SK-N-SH treated with all-trans-retinoic acid at 6 μM for 48 hours (cell line): ENCODE measurements at regions not wholly inside any gene's neighbourhood (a gene's known extent, or its start where the extent isn't known, plus 50 kb on each side); places are given as distances from the start of the nearest gene placed in this dataset.

Experiments
- ATAC-seq: fragments of 200-7000 bp; cut with Tn5 transposase; 3 replicates; pipeline ENCODE4 v1.9.1; 2020; ENCODE audit warnings: mild to moderate bottlenecking, moderate library complexity
- ARNTL ChIP-seq: fragments of 450-650 bp; formaldehyde crosslinking; IDR thresholded peaks from 2 replicates; pipeline ENCODE4 v1.5.0; 2020; ENCODE audit warnings: low read depth, mild to moderate bottlenecking, moderate library complexity, borderline replicate concordance
- BACH2 ChIP-seq: fragments of 250-450 bp; sonication (Bioruptor Pico); IDR thresholded peaks from 2 replicates; pipeline ENCODE4 v1.9.0; 2021; ENCODE audit warnings: mild to moderate bottlenecking, borderline replicate concordance
- CSDC2 ChIP-seq: fragments of 250-450 bp; sonication (Bioruptor Pico); IDR thresholded peaks from 2 replicates; pipeline ENCODE4 v1.5.0; 2020; ENCODE audit warnings: mild to moderate bottlenecking, moderate library complexity
- GLIS3 ChIP-seq: fragments of 250-450 bp; sonication (Bioruptor Pico); IDR thresholded peaks from 2 replicates; pipeline ENCODE4 v1.5.0; 2020; ENCODE audit warnings: mild to moderate bottlenecking, moderate library complexity
- ISL1 ChIP-seq: fragments of 250-450 bp; sonication (Bioruptor Pico); IDR thresholded peaks from 2 replicates; pipeline ENCODE4 v2.1.2; 2022; ENCODE audit warnings: mild to moderate bottlenecking, moderate library complexity
- OSR1 ChIP-seq: fragments of 250-450 bp; sonication (Bioruptor Pico); IDR thresholded peaks from 2 replicates; pipeline ENCODE4 v1.8.0; 2022; ENCODE audit warnings: moderate library complexity, mild to moderate bottlenecking, inconsistent platforms
- PATZ1 ChIP-seq: fragments of 250-450 bp; sonication (Bioruptor Pico); IDR thresholded peaks from 2 replicates; pipeline ENCODE4 v1.8.0; 2020; ENCODE audit warnings: mild to moderate bottlenecking, moderate library complexity, borderline replicate concordance
- POU6F1 ChIP-seq: fragments of 250-450 bp; sonication (Bioruptor Pico); IDR thresholded peaks from 2 replicates; pipeline ENCODE4 v1.8.0; 2021; ENCODE audit warnings: low read depth, mild to moderate bottlenecking, moderate library complexity, borderline replicate concordance
- PPARA ChIP-seq: fragments of 250-450 bp; sonication (Bioruptor Pico); IDR thresholded peaks from 2 replicates; pipeline ENCODE4 v1.5.0; 2020; ENCODE audit warnings: mild to moderate bottlenecking, borderline replicate concordance
- RARB ChIP-seq: fragments of 250-450 bp; sonication (Bioruptor Pico); IDR thresholded peaks from 2 replicates; pipeline ENCODE4 v1.8.0; 2021; ENCODE audit warnings: mild to moderate bottlenecking, moderate library complexity
- SNAI2 ChIP-seq: fragments of 250-450 bp; sonication (Bioruptor Pico); IDR thresholded peaks from 2 replicates; pipeline ENCODE4 v1.5.0; 2020; ENCODE audit warnings: mild to moderate bottlenecking, moderate library complexity
- TCF4 ChIP-seq: fragments of 250-450 bp; sonication (Bioruptor Pico); IDR thresholded peaks from 2 replicates; pipeline ENCODE4 v1.8.0; 2021; ENCODE audit warnings: mild to moderate bottlenecking, moderate library complexity, borderline replicate concordance
- TOX ChIP-seq: fragments of 250-450 bp; sonication (Bioruptor Pico); IDR thresholded peaks from 2 replicates; pipeline ENCODE4 v1.8.0; 2021; ENCODE audit warnings: mild to moderate bottlenecking, moderate library complexity, borderline replicate concordance
- ZC3H10 ChIP-seq: fragments of 250-450 bp; sonication (Bioruptor Pico); IDR thresholded peaks from 2 replicates; pipeline ENCODE4 v1.5.1; 2021; ENCODE audit warnings: mild to moderate bottlenecking, moderate library complexity
- ZFP3 ChIP-seq: fragments of 250-450 bp; sonication (Bioruptor Pico); IDR thresholded peaks from 2 replicates; pipeline ENCODE4 v1.5.0; 2020; ENCODE audit warnings: mild to moderate bottlenecking, moderate library complexity
- ZFP30 ChIP-seq: fragments of 450-650 bp; formaldehyde crosslinking; IDR thresholded peaks from 2 replicates; pipeline ENCODE4 v1.5.0; 2022; ENCODE audit warnings: mild to moderate bottlenecking, moderate library complexity
- ZNF565 ChIP-seq: fragments of 450-650 bp; formaldehyde crosslinking; conservative IDR thresholded peaks from 2 replicates; pipeline ENCODE4 v1.5.0; 2020; ENCODE audit warnings: low read depth, mild to moderate bottlenecking, moderate library complexity
- ZNF70 ChIP-seq: fragments of 450-650 bp; formaldehyde crosslinking; IDR thresholded peaks from 2 replicates; pipeline ENCODE4 v1.5.0; 2020; ENCODE audit warnings: mild to moderate bottlenecking, moderate library complexity
- ZNF8 ChIP-seq: fragments of 450-650 bp; formaldehyde crosslinking; IDR thresholded peaks from 2 replicates; pipeline ENCODE4 v1.5.0; 2020; ENCODE audit warnings: mild to moderate bottlenecking, moderate library complexity
- TF ChIP-seq, protein P1 (sequence below): fragments of 250-450 bp; sonication (Bioruptor Pico); IDR thresholded peaks from 2 replicates; pipeline ENCODE4 v1.5.1; 2020; ENCODE audit warnings: low read depth, mild to moderate bottlenecking, moderate library complexity
- TF ChIP-seq, protein P2 (sequence below): fragments of 250-450 bp; sonication (Bioruptor Pico); IDR thresholded peaks from 2 replicates; pipeline ENCODE4 v1.5.1; 2021; ENCODE audit warnings: mild to moderate bottlenecking, moderate library complexity
- TF ChIP-seq, protein P3 (sequence below): fragments of 250-450 bp; sonication (Bioruptor Pico); IDR thresholded peaks from 2 replicates; pipeline ENCODE4 v1.5.0; 2020; ENCODE audit warnings: mild to moderate bottlenecking, moderate library complexity

GRCh38 chr3:86427343-86427742 is 563.6 kb downstream of the VGLL3 start:
- TF ChIP-seq TOX (no peak), OSR1 (no peak), RARB (CRISPR knock-in tag) (no peak), GLIS3 (no peak), ZNF70 (CRISPR knock-in tag) (no peak), ARNTL (CRISPR knock-in tag) (no peak), POU6F1 (no peak), ZNF565 (CRISPR knock-in tag) (no peak)

DNA sequence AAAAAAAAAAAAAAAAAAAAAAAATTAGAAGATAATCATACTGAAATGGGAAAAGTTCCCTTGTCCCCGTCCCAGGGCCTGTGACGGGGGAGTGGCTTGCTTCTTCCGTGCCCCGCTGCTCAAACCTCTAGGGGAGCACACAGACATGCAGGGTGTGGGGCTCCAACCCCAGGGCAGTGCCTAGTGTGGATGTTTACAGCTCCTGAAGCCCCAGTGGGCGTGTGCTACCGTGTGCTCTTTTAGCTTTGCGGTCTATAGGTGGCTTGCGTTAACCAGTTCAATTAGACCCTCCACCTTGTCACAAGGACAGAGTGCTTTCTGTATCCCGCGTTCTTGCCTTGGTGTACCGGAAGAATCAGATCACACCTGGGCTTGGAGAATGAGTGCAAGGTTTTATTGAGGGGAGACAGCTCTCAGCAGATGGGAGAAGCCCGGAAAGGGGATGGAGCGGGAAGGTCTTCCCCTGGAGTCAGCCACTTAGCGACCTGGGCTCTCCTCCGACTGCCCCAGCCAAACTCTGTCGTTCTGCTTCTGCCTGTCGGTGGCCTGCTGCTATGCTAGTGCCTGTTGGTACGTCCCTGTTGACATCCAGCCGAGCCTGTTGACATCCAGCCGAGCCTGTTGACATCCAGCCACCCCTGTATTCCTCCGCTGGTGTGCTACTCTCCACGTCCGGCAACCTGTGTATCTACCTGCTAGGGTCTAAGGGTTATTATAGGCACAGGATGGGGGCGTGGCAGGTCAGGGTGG is 569.8 kb downstream of the VGLL3 start:
- ATAC-seq = no peak
- TF ChIP-seq ZFP30 (CRISPR knock-in tag) (no peak), ZFP3 (CRISPR knock-in tag) (no peak), ZNF70 (CRISPR knock-in tag) (no peak), PPARA (CRISPR knock-in tag) (no peak), ZNF8 (CRISPR knock-in tag) (no peak), GLIS3 (no peak), OSR1 (no peak), ISL1 (CRISPR knock-in tag) (no peak), POU6F1 (no peak), PATZ1 (CRISPR knock-in tag) (no peak), TOX (no peak), SNAI2 (no peak), RARB (CRISPR knock-in tag) (no peak)
- TF ChIP-seq, protein P1, sequence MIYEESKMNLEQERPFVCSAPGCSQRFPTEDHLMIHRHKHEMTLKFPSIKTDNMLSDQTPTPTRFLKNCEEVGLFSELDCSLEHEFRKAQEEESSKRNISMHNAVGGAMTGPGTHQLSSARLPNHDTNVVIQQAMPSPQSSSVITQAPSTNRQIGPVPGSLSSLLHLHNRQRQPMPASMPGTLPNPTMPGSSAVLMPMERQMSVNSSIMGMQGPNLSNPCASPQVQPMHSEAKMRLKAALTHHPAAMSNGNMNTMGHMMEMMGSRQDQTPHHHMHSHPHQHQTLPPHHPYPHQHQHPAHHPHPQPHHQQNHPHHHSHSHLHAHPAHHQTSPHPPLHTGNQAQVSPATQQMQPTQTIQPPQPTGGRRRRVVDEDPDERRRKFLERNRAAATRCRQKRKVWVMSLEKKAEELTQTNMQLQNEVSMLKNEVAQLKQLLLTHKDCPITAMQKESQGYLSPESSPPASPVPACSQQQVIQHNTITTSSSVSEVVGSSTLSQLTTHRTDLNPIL (CRISPR knock-in tag) = no peak

More at GRCh38 chr3:86427343-86427742, 563.6 kb downstream of the VGLL3 start:
- no peak for ATAC-seq

DNA sequence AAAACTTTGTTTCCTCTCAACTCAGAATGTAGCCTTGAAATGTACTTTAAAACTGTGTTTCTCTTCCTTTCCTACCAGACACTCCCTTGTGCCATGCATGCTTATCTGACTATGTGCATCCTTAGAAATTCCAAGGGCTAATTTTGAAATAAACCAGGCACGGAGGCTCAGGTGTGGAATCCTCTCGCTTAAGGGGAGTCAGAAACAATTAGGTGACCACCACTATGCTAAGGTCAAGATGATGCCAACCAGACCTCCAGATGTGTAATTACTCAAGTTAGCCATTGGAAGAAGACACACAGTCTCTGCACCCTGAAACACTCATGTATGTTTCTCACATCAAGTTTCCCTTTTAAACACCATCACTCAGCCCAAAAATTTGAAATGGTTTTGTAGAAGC is 572.1 kb downstream of the VGLL3 start:
- no peak for ATAC-seq
- no peak for TF ChIP-seq ZC3H10 (CRISPR knock-in tag)
- TF ChIP-seq PPARA (CRISPR knock-in tag) = no peak
- no peak for TF ChIP-seq POU6F1
- TF ChIP-seq GLIS3 = no peak
- no peak for TF ChIP-seq ZNF70 (CRISPR knock-in tag)
- TF ChIP-seq, protein P2, sequence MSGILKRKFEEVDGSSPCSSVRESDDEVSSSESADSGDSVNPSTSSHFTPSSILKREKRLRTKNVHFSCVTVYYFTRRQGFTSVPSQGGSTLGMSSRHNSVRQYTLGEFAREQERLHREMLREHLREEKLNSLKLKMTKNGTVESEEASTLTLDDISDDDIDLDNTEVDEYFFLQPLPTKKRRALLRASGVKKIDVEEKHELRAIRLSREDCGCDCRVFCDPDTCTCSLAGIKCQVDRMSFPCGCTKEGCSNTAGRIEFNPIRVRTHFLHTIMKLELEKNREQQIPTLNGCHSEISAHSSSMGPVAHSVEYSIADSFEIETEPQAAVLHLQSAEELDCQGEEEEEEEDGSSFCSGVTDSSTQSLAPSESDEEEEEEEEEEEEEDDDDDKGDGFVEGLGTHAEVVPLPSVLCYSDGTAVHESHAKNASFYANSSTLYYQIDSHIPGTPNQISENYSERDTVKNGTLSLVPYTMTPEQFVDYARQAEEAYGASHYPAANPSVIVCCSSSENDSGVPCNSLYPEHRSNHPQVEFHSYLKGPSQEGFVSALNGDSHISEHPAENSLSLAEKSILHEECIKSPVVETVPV = no peak
- no peak for TF ChIP-seq ARNTL (CRISPR knock-in tag)
- TF ChIP-seq, protein P3, sequence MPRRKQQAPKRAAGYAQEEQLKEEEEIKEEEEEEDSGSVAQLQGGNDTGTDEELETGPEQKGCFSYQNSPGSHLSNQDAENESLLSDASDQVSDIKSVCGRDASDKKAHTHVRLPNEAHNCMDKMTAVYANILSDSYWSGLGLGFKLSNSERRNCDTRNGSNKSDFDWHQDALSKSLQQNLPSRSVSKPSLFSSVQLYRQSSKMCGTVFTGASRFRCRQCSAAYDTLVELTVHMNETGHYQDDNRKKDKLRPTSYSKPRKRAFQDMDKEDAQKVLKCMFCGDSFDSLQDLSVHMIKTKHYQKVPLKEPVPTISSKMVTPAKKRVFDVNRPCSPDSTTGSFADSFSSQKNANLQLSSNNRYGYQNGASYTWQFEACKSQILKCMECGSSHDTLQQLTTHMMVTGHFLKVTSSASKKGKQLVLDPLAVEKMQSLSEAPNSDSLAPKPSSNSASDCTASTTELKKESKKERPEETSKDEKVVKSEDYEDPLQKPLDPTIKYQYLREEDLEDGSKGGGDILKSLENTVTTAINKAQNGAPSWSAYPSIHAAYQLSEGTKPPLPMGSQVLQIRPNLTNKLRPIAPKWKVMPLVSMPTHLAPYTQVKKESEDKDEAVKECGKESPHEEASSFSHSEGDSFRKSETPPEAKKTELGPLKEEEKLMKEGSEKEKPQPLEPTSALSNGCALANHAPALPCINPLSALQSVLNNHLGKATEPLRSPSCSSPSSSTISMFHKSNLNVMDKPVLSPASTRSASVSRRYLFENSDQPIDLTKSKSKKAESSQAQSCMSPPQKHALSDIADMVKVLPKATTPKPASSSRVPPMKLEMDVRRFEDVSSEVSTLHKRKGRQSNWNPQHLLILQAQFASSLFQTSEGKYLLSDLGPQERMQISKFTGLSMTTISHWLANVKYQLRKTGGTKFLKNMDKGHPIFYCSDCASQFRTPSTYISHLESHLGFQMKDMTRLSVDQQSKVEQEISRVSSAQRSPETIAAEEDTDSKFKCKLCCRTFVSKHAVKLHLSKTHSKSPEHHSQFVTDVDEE (CRISPR knock-in tag) = no peak
- TF ChIP-seq ISL1 (CRISPR knock-in tag) = no peak
- TF ChIP-seq OSR1 = no peak
- no peak for TF ChIP-seq ZNF8 (CRISPR knock-in tag)
- no peak for TF ChIP-seq CSDC2 (CRISPR knock-in tag)
- no peak for TF ChIP-seq BACH2 (CRISPR knock-in tag)
- no peak for TF ChIP-seq TCF4 (CRISPR knock-in tag)
- no peak for TF ChIP-seq ZFP3 (CRISPR knock-in tag)
- TF ChIP-seq TOX = no peak
- TF ChIP-seq PATZ1 (CRISPR knock-in tag) = no peak
- TF ChIP-seq RARB (CRISPR knock-in tag) = no peak
